Calu3 (cell line): ENCODE measurements at regions not wholly inside any gene's neighbourhood (a gene's known extent, or its start where the extent isn't known, plus 50 kb on each side); places are given as distances from the start of the nearest gene placed in this dataset.

Source experiments
- BruUV-seq: library from RNA; stranded (reverse); fragments of 400-500 nt; replicated peaks from 2 replicates; lab custom pipeline; 2021; lab: Mats Ljungman, UMichigan
- CTCF ChIA-PET: fragments of 300-600 bp; sonication (Branson Sonifier 250); formaldehyde crosslinking; loops from one replicate; lab custom pipeline; 2022; ENCODE audit warnings: antibody characterized with exemption; lab: Charles Lee
- DNase-seq: peaks from one replicate; pipeline ENCODE4 v3.0.0; 2022
- H3K27ac Mint-ChIP-seq: one replicate; pipeline ENCODE4 v1.8.0; 2022; ENCODE audit warnings: mixed read lengths; ENCODE audit not compliant: unreplicated experiment
- H3K27me3 Mint-ChIP-seq: one replicate; pipeline ENCODE4 v1.8.0; 2022; ENCODE audit warnings: mixed read lengths; ENCODE audit not compliant: unreplicated experiment
- H3K36me3 Mint-ChIP-seq: one replicate; pipeline ENCODE4 v1.8.0; 2022; ENCODE audit warnings: mild to moderate bottlenecking, moderate library complexity, mixed read lengths; ENCODE audit not compliant: insufficient read depth, unreplicated experiment
- H3K4me1 Mint-ChIP-seq: one replicate; pipeline ENCODE4 v1.8.0; 2022; ENCODE audit warnings: mild to moderate bottlenecking, low read depth, mixed read lengths; ENCODE audit not compliant: unreplicated experiment
- H3K4me3 Mint-ChIP-seq: one replicate; pipeline ENCODE4 v1.8.0; 2022; ENCODE audit warnings: mild to moderate bottlenecking, low read depth, moderate library complexity, mixed read lengths; ENCODE audit not compliant: unreplicated experiment
- H3K9me3 Mint-ChIP-seq: one replicate; pipeline ENCODE4 v1.8.0; 2022; ENCODE audit warnings: low read depth, mixed read lengths; ENCODE audit not compliant: unreplicated experiment
- intact Hi-C: fragments of 100-400 bp; cut with micrococcal nuclease; formaldehyde crosslinking; loops from one replicate; pipeline ENCODE4 v1.10.0; 2022; ENCODE audit not compliant: unreplicated experiment
- TF ChIP-seq, protein P1 (sequence below): fragments of 200-600 bp; IDR thresholded peaks from one replicate; pipeline ENCODE4 v1.8.0; 2022; ENCODE audit warnings: antibody characterized with exemption; ENCODE audit not compliant: unreplicated experiment

- DNase-seq, result no peak
- Mint-ChIP-seq H3K4me1 (peaks cover 10% of the 10 kb centered on the region), H3K27me3 (peaks cover 9% of the 10 kb centered on the region), H3K36me3 (no peaks in the 10 kb centered on the region), H3K27ac (no peak overlapping the region), H3K4me3 (no peak overlapping the region), H3K9me3 (peaks cover 3% of the 10 kb centered on the region)
- TF ChIP-seq, protein P1, sequence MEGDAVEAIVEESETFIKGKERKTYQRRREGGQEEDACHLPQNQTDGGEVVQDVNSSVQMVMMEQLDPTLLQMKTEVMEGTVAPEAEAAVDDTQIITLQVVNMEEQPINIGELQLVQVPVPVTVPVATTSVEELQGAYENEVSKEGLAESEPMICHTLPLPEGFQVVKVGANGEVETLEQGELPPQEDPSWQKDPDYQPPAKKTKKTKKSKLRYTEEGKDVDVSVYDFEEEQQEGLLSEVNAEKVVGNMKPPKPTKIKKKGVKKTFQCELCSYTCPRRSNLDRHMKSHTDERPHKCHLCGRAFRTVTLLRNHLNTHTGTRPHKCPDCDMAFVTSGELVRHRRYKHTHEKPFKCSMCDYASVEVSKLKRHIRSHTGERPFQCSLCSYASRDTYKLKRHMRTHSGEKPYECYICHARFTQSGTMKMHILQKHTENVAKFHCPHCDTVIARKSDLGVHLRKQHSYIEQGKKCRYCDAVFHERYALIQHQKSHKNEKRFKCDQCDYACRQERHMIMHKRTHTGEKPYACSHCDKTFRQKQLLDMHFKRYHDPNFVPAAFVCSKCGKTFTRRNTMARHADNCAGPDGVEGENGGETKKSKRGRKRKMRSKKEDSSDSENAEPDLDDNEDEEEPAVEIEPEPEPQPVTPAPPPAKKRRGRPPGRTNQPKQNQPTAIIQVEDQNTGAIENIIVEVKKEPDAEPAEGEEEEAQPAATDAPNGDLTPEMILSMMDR, result no peak
- CTCF ChIA-PET, result no interaction called here
- no TSS peak for BruUV-seq
- intact Hi-C loops, result no loop called here
Observed at GRCh38 chr20:57787990-57788781, 78.4 kb upstream of the PMEPA1 start.

GRCh38 chr20:57787151-57787989, 77.6 kb upstream of the PMEPA1 start:
- TF ChIP-seq, protein P1, result no peak
- no peak overlapping the region for H3K4me3 Mint-ChIP-seq
- intact Hi-C loops, result no loop called here
- no TSS peak for BruUV-seq
- H3K36me3 Mint-ChIP-seq, result no peaks in the 10 kb centered on the region
- CTCF ChIA-PET, result no interaction called here
- no peak overlapping the region for H3K27ac Mint-ChIP-seq
- peaks cover 3% of the 10 kb centered on the region for H3K9me3 Mint-ChIP-seq
- no peak for DNase-seq
- H3K4me1 Mint-ChIP-seq, result peaks cover 15% of the 10 kb centered on the region
- peaks cover 9% of the 10 kb centered on the region for H3K27me3 Mint-ChIP-seq

DNA sequence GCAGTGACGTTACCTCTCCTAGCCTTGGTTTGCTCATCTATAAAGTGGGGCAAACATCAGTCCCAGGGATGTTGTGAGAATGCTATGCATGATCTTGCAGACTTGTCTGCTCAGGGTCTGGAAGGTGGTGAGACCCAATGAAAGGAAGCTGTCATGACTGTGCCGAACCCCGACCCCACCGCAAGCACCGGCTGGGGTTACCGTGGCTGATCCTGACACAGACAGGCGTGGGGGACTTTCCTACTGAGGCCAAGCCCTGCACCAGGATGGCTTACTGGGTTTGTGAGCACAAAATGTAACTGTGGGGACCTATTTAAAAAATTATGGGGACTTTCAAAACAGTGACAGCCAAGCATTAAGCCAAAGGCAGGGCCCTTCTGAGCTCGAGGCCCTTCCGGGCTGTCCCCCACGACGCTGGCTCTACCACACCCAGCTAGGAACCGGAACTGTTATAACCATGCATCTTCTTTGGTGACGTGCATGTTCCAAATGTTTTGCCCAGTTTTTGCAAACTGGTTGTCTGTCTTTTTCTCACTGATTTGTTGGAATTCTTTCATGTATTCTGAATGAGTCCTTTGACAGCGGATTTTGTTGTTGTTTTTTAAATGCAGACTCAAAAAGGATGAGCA, 76.6 kb upstream of the PMEPA1 start:
- TF ChIP-seq, protein P1, result no peak
- no peak for DNase-seq
- CTCF ChIA-PET, result no interaction called here
- H3K4me3 Mint-ChIP-seq, result no peak overlapping the region
- no peaks in the 10 kb centered on the region for H3K9me3 Mint-ChIP-seq
- no peak overlapping the region for H3K27ac Mint-ChIP-seq
- H3K4me1 Mint-ChIP-seq, result peaks cover 17% of the 10 kb centered on the region
- BruUV-seq, result no TSS peak
- intact Hi-C loops, result no loop called here
- peaks cover 13% of the 10 kb centered on the region for H3K27me3 Mint-ChIP-seq
- H3K36me3 Mint-ChIP-seq, result no peaks in the 10 kb centered on the region

GRCh38 chr20:57785720-57786119, 75.9 kb upstream of the PMEPA1 start:
- Mint-ChIP-seq H3K9me3 (peaks cover 3% of the 10 kb centered on the region), H3K36me3 (no peaks in the 10 kb centered on the region), H3K4me3 (no peak overlapping the region), H3K27ac (no peak overlapping the region), H3K4me1 (peaks cover 17% of the 10 kb centered on the region), H3K27me3 (peaks cover 20% of the 10 kb centered on the region)
- intact Hi-C loops, result no loop called here
- TF ChIP-seq, protein P1, result no peak
- no peak for DNase-seq
- no TSS peak for BruUV-seq
- CTCF ChIA-PET, result interaction anchor here (0.7 kb wide), 2 partner anchors 19 to 211 kb away, joined by 3 to 4 read pairs; no protein-coding TSS in a partner anchor
